Endothelial cell (in vitro differentiated cells): ENCODE measurements at regions not wholly inside any gene's neighbourhood (a gene's known extent, or its start where the extent isn't known, plus 50 kb on each side); places are given as distances from the start of the nearest gene placed in this dataset.

Source experiments
- DNase-seq: peaks from one replicate; pipeline ENCODE4 v3.0.0; 2021; ENCODE audit warnings: low spot score
- H3K27ac Mint-ChIP-seq: one replicate; pipeline ENCODE4 v1.8.0; 2021; ENCODE audit warnings: mixed read lengths, inconsistent platforms; ENCODE audit not compliant: unreplicated experiment
- H3K27me3 Mint-ChIP-seq: one replicate; pipeline ENCODE4 v1.8.0; 2021; ENCODE audit warnings: mild to moderate bottlenecking, moderate library complexity, mixed read lengths, inconsistent platforms; ENCODE audit not compliant: unreplicated experiment
- H3K36me3 Mint-ChIP-seq: one replicate; pipeline ENCODE4 v1.8.0; 2021; ENCODE audit warnings: mild to moderate bottlenecking, low read depth, mixed read lengths, inconsistent platforms; ENCODE audit not compliant: unreplicated experiment
- H3K4me1 Mint-ChIP-seq: one replicate; pipeline ENCODE4 v1.8.0; 2021; ENCODE audit warnings: mild to moderate bottlenecking, mixed read lengths, inconsistent platforms; ENCODE audit not compliant: unreplicated experiment
- H3K4me3 Mint-ChIP-seq: one replicate; pipeline ENCODE4 v1.8.0; 2021; ENCODE audit warnings: mild to moderate bottlenecking, mixed read lengths, inconsistent platforms; ENCODE audit not compliant: unreplicated experiment
- H3K9me3 Mint-ChIP-seq: one replicate; pipeline ENCODE4 v1.8.0; 2021; ENCODE audit warnings: mixed read lengths, inconsistent platforms; ENCODE audit not compliant: unreplicated experiment
- CTCF ChIP-seq: fragments of 200-600 bp; sonication (generic); IDR thresholded peaks from one replicate; pipeline ENCODE4 v1.5.0; 2021; ENCODE audit warnings: antibody characterized with exemption; ENCODE audit not compliant: unreplicated experiment

GRCh38 chr16:64392456-64392855 lies 729.4 kb downstream of the CDH11 start:
- DNase-seq: no peak
- Mint-ChIP-seq H3K9me3 (no peaks in the 10 kb centered on the region), H3K36me3 (no peaks in the 10 kb centered on the region), H3K27ac (no peak overlapping the region), H3K4me1 (no peaks in the 10 kb centered on the region), H3K27me3 (no peaks in the 10 kb centered on the region), H3K4me3 (no peak overlapping the region)
- no peak for TF ChIP-seq CTCF

- H3K27ac Mint-ChIP-seq: no peak overlapping the region
- TF ChIP-seq CTCF: no peak
- DNase-seq: no peak
- no peaks in the 10 kb centered on the region for H3K27me3 Mint-ChIP-seq
- no peaks in the 10 kb centered on the region for H3K36me3 Mint-ChIP-seq
- no peak overlapping the region for H3K4me3 Mint-ChIP-seq
- no peaks in the 10 kb centered on the region for H3K9me3 Mint-ChIP-seq
- H3K4me1 Mint-ChIP-seq: no peaks in the 10 kb centered on the region
Observed at GRCh38 chr16:64391063-64391600, 730.7 kb downstream of the CDH11 start.

- no peaks in the 10 kb centered on the region for H3K27me3 Mint-ChIP-seq
- no peak overlapping the region for H3K4me3 Mint-ChIP-seq
- TF ChIP-seq CTCF: no peak
- no peaks in the 10 kb centered on the region for H3K36me3 Mint-ChIP-seq
- no peak overlapping the region for H3K27ac Mint-ChIP-seq
- no peaks in the 10 kb centered on the region for H3K4me1 Mint-ChIP-seq
- no peaks in the 10 kb centered on the region for H3K9me3 Mint-ChIP-seq
- no peak for DNase-seq
Observed at GRCh38 chr16:64390102-64390501, 731.8 kb downstream of the CDH11 start.

GRCh38 chr16:64384636-64385035 lies 737.2 kb downstream of the CDH11 start:
- TF ChIP-seq CTCF: no peak
- no peak for DNase-seq
- Mint-ChIP-seq H3K4me1 (no peaks in the 10 kb centered on the region), H3K27ac (no peak overlapping the region), H3K4me3 (no peak overlapping the region), H3K27me3 (peaks cover 2% of the 10 kb centered on the region), H3K9me3 (no peaks in the 10 kb centered on the region), H3K36me3 (no peaks in the 10 kb centered on the region)

GRCh38 chr16:64381979-64382378 lies 739.9 kb downstream of the CDH11 start:
- Mint-ChIP-seq H3K4me1 (peaks cover 8% of the 10 kb centered on the region), H3K4me3 (no peak overlapping the region), H3K9me3 (no peaks in the 10 kb centered on the region), H3K27me3 (peaks cover 2% of the 10 kb centered on the region), H3K27ac (no peak overlapping the region), H3K36me3 (no peaks in the 10 kb centered on the region)
- no peak for DNase-seq
- no peak for TF ChIP-seq CTCF
